Smooth muscle cell of the brain vasculature (primary cell): ENCODE measurements at regions not wholly inside any gene's neighbourhood (a gene's known extent, or its start where the extent isn't known, plus 50 kb on each side); places are given as distances from the start of the nearest gene placed in this dataset.

ENCODE experiments used
- DNase-seq: peaks from one replicate; pipeline ENCODE4 v3.0.0-alpha.2; 2012; ENCODE audit warnings: low read depth, low spot score

GRCh38 chr5:156245895-156246294, 81.1 kb upstream of the SGCD start:
- DNase-seq: no peak

- DNase-seq: no peak
Observed at GRCh38 chr5:156251076-156251475, 75.9 kb upstream of the SGCD start.

GRCh38 chr5:156253130-156253529, 73.8 kb upstream of the SGCD start:
- DNase-seq: no peak

- no peak for DNase-seq
Observed at GRCh38 chr5:156254196-156254595, 72.8 kb upstream of the SGCD start.

GRCh38 chr5:156256642-156257041, 70.3 kb upstream of the SGCD start:
- no peak for DNase-seq

- DNase-seq: no peak
Observed at GRCh38 chr5:156258934-156259333, 68.0 kb upstream of the SGCD start.

- no peak for DNase-seq
Observed at GRCh38 chr5:156259618-156260017, 67.3 kb upstream of the SGCD start.

GRCh38 chr5:156261275-156261939, 65.6 kb upstream of the SGCD start:
- DNase-seq: no peak

GRCh38 chr5:156271569-156271968, 55.4 kb upstream of the SGCD start:
- DNase-seq: no peak

- no peak for DNase-seq
Observed at GRCh38 chr5:156272139-156272538, 54.8 kb upstream of the SGCD start.

GRCh38 chr5:156273325-156273724, 53.6 kb upstream of the SGCD start:
- DNase-seq: no peak

- no peak for DNase-seq
Observed at GRCh38 chr5:156274453-156274852, 52.5 kb upstream of the SGCD start.
